Suprapubic skin (tissue), 4 donors: ENCODE measurements at regions not wholly inside any gene's neighbourhood (a gene's known extent, or its start where the extent isn't known, plus 50 kb on each side); places are given as distances from the start of the nearest gene placed in this dataset.

ENCODE experiments used
- DNase-seq, 2 donors: peaks; one replicate each; pipeline ENCODE4 v3.0.0-alpha.2; 2019; ENCODE audit warnings: low spot score in 2 of 2
- H3K27ac ChIP-seq: fragments of 200-600 bp; sonication (generic); one replicate; pipeline ENCODE4 v1.5.1; 2019
- H3K27me3 ChIP-seq: fragments of 200-600 bp; sonication (generic); one replicate; pipeline ENCODE4 v1.5.1; 2019
- H3K36me3 ChIP-seq: fragments of 200-600 bp; sonication (generic); one replicate; pipeline ENCODE4 v1.5.1; 2019
- H3K4me1 ChIP-seq: fragments of 200-600 bp; sonication (generic); one replicate; pipeline ENCODE4 v1.5.1; 2019
- H3K4me3 ChIP-seq: fragments of 200-600 bp; sonication (generic); one replicate; pipeline ENCODE4 v1.5.1; 2019; ENCODE audit warnings: mild to moderate bottlenecking
- H3K9me3 ChIP-seq: fragments of 200-600 bp; sonication (generic); one replicate; pipeline ENCODE4 v1.5.1; 2019
- CTCF ChIP-seq, 2 donors: fragments of 200-600 bp in 1 of 2; fragments of 450-650 bp in 1 of 2; sonication (generic) in 1 of 2; IDR thresholded peaks; one replicate each; pipeline ENCODE4 v1.5.1; 2016 to 2019; ENCODE audit warnings: antibody characterized with exemption in 2 of 2, mild to moderate bottlenecking in 1 of 2, moderate library complexity in 1 of 2
- EP300 ChIP-seq: sonication (generic); formaldehyde crosslinking; IDR thresholded peaks from one replicate; pipeline ENCODE4 v1.6.1; 2017; ENCODE audit warnings: antibody characterized with exemption
- POLR2A ChIP-seq, 2 donors: fragments of 450-650 bp; IDR thresholded peaks; one replicate each; pipeline ENCODE4 v1.6.1; 2017; ENCODE audit warnings: antibody characterized with exemption in 2 of 2, mild to moderate bottlenecking in 2 of 2, moderate library complexity in 2 of 2
- POLR2AphosphoS5 ChIP-seq, 3 donors: sonication (generic); formaldehyde crosslinking; IDR thresholded peaks; one replicate each; pipeline ENCODE4 v1.6.1; 2017; ENCODE audit warnings: antibody characterized with exemption in 3 of 3
- WGBS: methylation state at CpG from one replicate; pipeline ENCODE4 v1.1.5; 2018; 5-methylcytosine and 5-hydroxymethylcytosine counted together

- 72% methylated on average over 4 of the region's 4 CpGs for WGBS
- H3K4me1 ChIP-seq: peaks cover 5% of the 10 kb centered on the region
- H3K4me3 ChIP-seq: no peak overlapping the region
- TF ChIP-seq CTCF (IDR thresholded peaks at IDR 0.05) (no peak), EP300 (no peak), POLR2A (IDR thresholded peaks at IDR 0.05) (no peak), POLR2AphosphoS5 (IDR thresholded peaks at IDR 0.05) (no peak)
- H3K27me3 ChIP-seq: no peaks in the 10 kb centered on the region
- H3K36me3 ChIP-seq: no peaks in the 10 kb centered on the region
- no peak for DNase-seq
- no peak overlapping the region for H3K27ac ChIP-seq
- H3K9me3 ChIP-seq: no peaks in the 10 kb centered on the region
These were observed 77.9 kb upstream of the B3GAT2 start for GRCh38 chr6:71034563-71035345.

- peaks cover 5% of the 10 kb centered on the region for H3K4me1 ChIP-seq
- H3K36me3 ChIP-seq: no peaks in the 10 kb centered on the region
- no peak overlapping the region for H3K27ac ChIP-seq
- H3K27me3 ChIP-seq: no peaks in the 10 kb centered on the region
- no peak for DNase-seq
- no peaks in the 10 kb centered on the region for H3K9me3 ChIP-seq
- TF ChIP-seq POLR2A (IDR thresholded peaks at IDR 0.05) (no peak), EP300 (no peak), POLR2AphosphoS5 (IDR thresholded peaks at IDR 0.05) (no peak), CTCF (IDR thresholded peaks at IDR 0.05) (no peak)
- H3K4me3 ChIP-seq: no peak overlapping the region
These were observed 79.0 kb upstream of the B3GAT2 start for GRCh38 chr6:71035871-71036270.

GRCh38 chr6:71038711-71039344 lies 82.0 kb upstream of the B3GAT2 start:
- Histone ChIP-seq H3K36me3 (no peaks in the 10 kb centered on the region), H3K27ac (no peak overlapping the region), H3K9me3 (no peaks in the 10 kb centered on the region), H3K4me1 (peaks cover 5% of the 10 kb centered on the region), H3K27me3 (no peaks in the 10 kb centered on the region), H3K4me3 (no peak overlapping the region)
- DNase-seq: no peak
- TF ChIP-seq POLR2AphosphoS5 (IDR thresholded peaks at IDR 0.05) (no peak), POLR2A (IDR thresholded peaks at IDR 0.05) (no peak), CTCF (IDR thresholded peaks at IDR 0.05) (no peak), EP300 (no peak)
- 44% methylated on average over 8 of the region's 8 CpGs for WGBS

GRCh38 chr6:71040043-71040442 lies 83.2 kb upstream of the B3GAT2 start:
- Histone ChIP-seq H3K27me3 (no peaks in the 10 kb centered on the region), H3K4me1 (peaks cover 5% of the 10 kb centered on the region), H3K4me3 (no peak overlapping the region), H3K27ac (no peak overlapping the region), H3K9me3 (no peaks in the 10 kb centered on the region), H3K36me3 (no peaks in the 10 kb centered on the region)
- TF ChIP-seq EP300 (no peak), POLR2A (IDR thresholded peaks at IDR 0.05) (no peak), POLR2AphosphoS5 (IDR thresholded peaks at IDR 0.05) (no peak), CTCF (IDR thresholded peaks at IDR 0.05) (no peak)
- no peak for DNase-seq
- 92% methylated on average over 1 of the region's 1 CpG for WGBS

GRCh38 chr6:71040841-71041240 lies 84.0 kb upstream of the B3GAT2 start:
- Histone ChIP-seq H3K27ac (no peak overlapping the region), H3K27me3 (no peaks in the 10 kb centered on the region), H3K4me3 (no peak overlapping the region), H3K4me1 (peaks cover 5% of the 10 kb centered on the region), H3K36me3 (no peaks in the 10 kb centered on the region), H3K9me3 (no peaks in the 10 kb centered on the region)
- 81% methylated on average over 2 of the region's 2 CpGs for WGBS
- no peak for DNase-seq
- no peak for TF ChIP-seq POLR2A (IDR thresholded peaks at IDR 0.05)
- TF ChIP-seq EP300: no peak
- TF ChIP-seq POLR2AphosphoS5 (IDR thresholded peaks at IDR 0.05): no peak
